Body of pancreas (tissue), 4 donors: ENCODE measurements at regions not wholly inside any gene's neighbourhood (a gene's known extent, or its start where the extent isn't known, plus 50 kb on each side); places are given as distances from the start of the nearest gene placed in this dataset.

Experiments used
- POLR2A ChIP-seq, 3 donors: fragments of 450-650 bp; IDR thresholded peaks; one replicate each; pipeline ENCODE4 v1.6.1; 2016; ENCODE audit warnings: antibody characterized with exemption in 3 of 3, mild to moderate bottlenecking in 2 of 3
- TF ChIP-seq, protein P1 (sequence below), 7 experiments: fragments of 450-650 bp in 4 of 7; fragments of 200-600 bp in 3 of 7; sonication (generic) in 3 of 7; IDR thresholded peaks; one replicate each; pipeline ENCODE4 v1.5.1; 2016 to 2019; ENCODE audit warnings: antibody characterized with exemption in 7 of 7

DNA sequence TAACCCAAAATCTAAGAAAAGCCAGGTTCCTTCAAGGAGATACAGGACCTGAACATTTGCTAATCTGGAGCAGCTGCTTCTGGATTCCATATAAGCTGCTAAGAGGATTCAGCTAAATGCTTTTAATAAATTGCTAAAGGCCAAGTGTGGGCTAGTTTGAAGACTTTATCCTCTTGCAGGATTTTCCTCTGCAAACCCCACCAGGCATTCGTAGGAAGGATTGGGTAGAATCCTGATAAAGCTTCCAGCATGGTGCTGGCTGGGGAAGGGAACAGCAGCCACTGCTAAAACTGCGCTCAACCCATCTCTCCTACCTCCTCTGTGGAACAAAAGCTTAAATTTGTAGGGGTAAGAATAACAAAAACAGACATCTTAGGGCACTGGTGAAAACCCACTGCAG is 61.3 kb upstream of the TAB3 start:
- TF ChIP-seq POLR2A (IDR thresholded peaks at IDR 0.05) = no peak
- TF ChIP-seq, protein P1, sequence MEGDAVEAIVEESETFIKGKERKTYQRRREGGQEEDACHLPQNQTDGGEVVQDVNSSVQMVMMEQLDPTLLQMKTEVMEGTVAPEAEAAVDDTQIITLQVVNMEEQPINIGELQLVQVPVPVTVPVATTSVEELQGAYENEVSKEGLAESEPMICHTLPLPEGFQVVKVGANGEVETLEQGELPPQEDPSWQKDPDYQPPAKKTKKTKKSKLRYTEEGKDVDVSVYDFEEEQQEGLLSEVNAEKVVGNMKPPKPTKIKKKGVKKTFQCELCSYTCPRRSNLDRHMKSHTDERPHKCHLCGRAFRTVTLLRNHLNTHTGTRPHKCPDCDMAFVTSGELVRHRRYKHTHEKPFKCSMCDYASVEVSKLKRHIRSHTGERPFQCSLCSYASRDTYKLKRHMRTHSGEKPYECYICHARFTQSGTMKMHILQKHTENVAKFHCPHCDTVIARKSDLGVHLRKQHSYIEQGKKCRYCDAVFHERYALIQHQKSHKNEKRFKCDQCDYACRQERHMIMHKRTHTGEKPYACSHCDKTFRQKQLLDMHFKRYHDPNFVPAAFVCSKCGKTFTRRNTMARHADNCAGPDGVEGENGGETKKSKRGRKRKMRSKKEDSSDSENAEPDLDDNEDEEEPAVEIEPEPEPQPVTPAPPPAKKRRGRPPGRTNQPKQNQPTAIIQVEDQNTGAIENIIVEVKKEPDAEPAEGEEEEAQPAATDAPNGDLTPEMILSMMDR (IDR thresholded peaks at IDR 0.05) = no peak
